D721Med (cell line): ENCODE measurements at regions not wholly inside any gene's neighbourhood (a gene's known extent, or its start where the extent isn't known, plus 50 kb on each side); places are given as distances from the start of the nearest gene placed in this dataset.

Experiments used
- DNase-seq: peaks from one replicate; pipeline ENCODE4 v3.0.0; 2011; ENCODE audit warnings: low spot score; ENCODE audit not compliant: insufficient read length
- FAIRE-seq: peaks from 2 replicates; lab custom pipeline; 2011; peaks lifted over from hg19 to GRCh38; lab: Jason Lieb, UNC
- CTCF ChIP-seq: IDR thresholded peaks from 2 replicates; pipeline ENCODE4 v1.5.1; 2012; ENCODE audit warnings: mild to moderate bottlenecking, control low read depth; ENCODE audit not compliant: insufficient read depth; ENCODE audit errors: missing control alignments

- DNase-seq (no peak), FAIRE-seq (no peak)
- no peak for TF ChIP-seq CTCF
Measured at GRCh38 chr16:64250866-64251265, 871.0 kb downstream of the CDH11 start.

GRCh38 chr16:64242492-64242891, 879.4 kb downstream of the CDH11 start:
- no peak for TF ChIP-seq CTCF
- FAIRE-seq: no peak
- DNase-seq: no peak

- DNase-seq (no peak), FAIRE-seq (no peak)
- no peak for TF ChIP-seq CTCF
Measured at GRCh38 chr16:64240586-64240985, 881.3 kb downstream of the CDH11 start.

- DNase-seq (no peak), FAIRE-seq (no peak)
- no peak for TF ChIP-seq CTCF
Measured at GRCh38 chr16:64238571-64238970, 883.3 kb downstream of the CDH11 start.

GRCh38 chr16:64236316-64236715, 885.5 kb downstream of the CDH11 start:
- no peak for TF ChIP-seq CTCF
- FAIRE-seq: no peak
- DNase-seq: no peak

GRCh38 chr16:64234200-64234599, 887.7 kb downstream of the CDH11 start:
- FAIRE-seq (no peak), DNase-seq (no peak)
- no peak for TF ChIP-seq CTCF

GRCh38 chr16:64225696-64226095, 896.2 kb downstream of the CDH11 start:
- no peak for FAIRE-seq
- no peak for DNase-seq
- TF ChIP-seq CTCF: no peak
